ENCODE measurements at regions not wholly inside any gene's neighbourhood (a gene's known extent, or its start where the extent isn't known, plus 50 kb on each side); places are given as distances from the start of the nearest gene placed in this dataset.

GRCh38 chr11:59302991-59303390 lies 55.7 kb upstream of the OR5AN1 start:
- DNase-seq (ENCODE audit: low read depth) = no peak
- no peak for TF ChIP-seq CTCF (conservative IDR thresholded peaks at IDR 0.05; ENCODE audit: low read depth, low read length)
- no peak overlapping the region for H3K4me3 ChIP-seq (ENCODE audit: low read length)

- no peak for TF ChIP-seq CTCF (conservative IDR thresholded peaks at IDR 0.05; ENCODE audit: low read depth, low read length)
- no peak overlapping the region for H3K4me3 ChIP-seq (ENCODE audit: low read length)
- no peak for DNase-seq (ENCODE audit: low read depth)
Observed at GRCh38 chr11:59295435-59295834, 63.3 kb upstream of the OR5AN1 start.

GRCh38 chr11:59292611-59293010 lies 66.1 kb upstream of the OR5AN1 start:
- no peak overlapping the region for H3K4me3 ChIP-seq (ENCODE audit: low read length)
- TF ChIP-seq CTCF (conservative IDR thresholded peaks at IDR 0.05; ENCODE audit: low read depth, low read length) = no peak
- no peak for DNase-seq (ENCODE audit: low read depth)

- no peak for TF ChIP-seq CTCF (conservative IDR thresholded peaks at IDR 0.05; ENCODE audit: low read depth, low read length)
- DNase-seq (ENCODE audit: low read depth) = no peak
- H3K4me3 ChIP-seq (ENCODE audit: low read length) = no peak overlapping the region
Observed at GRCh38 chr11:59291228-59291627, 67.5 kb upstream of the OR5AN1 start.

DNA sequence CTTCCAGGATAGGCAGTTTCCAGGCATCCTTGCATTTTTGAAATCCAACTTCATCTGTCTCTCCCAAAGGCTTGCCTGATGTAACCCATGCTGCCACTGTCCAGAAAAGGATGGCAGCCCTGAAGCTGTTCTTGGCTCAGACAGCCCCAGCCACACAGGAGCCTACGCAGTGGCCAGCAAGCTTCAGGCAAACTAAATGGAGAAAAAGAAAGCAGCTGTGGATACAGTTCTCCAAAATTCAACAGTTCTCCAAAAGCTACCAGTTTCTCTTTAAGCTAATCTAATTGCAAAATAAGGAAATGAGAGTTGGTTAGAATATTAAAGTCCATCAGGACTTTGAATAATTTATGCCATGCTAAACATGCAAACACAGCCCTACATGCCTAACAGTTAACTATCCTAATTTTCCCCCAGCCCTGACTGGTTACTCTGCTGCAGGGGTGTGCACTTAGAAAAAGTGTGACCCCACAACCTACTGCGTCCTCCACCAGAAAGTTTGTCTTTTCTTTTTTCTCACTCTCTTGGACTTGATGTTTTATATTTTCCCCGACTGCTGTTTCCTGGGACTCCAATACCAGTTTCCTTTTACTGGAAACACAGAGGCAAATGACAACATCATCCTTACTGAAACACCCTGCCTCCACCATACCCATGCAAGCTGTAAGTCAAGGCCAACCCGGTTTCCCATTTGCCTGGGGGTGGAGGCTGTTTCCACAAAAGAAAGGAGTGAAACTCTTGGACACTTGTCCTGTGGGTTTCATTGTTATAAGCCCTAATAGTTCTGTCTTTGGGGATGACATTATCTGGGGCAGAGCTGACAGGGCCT lies 69.1 kb upstream of the OR5AN1 start:
- no peak for TF ChIP-seq CTCF (conservative IDR thresholded peaks at IDR 0.05; ENCODE audit: low read depth, low read length)
- no peak overlapping the region for H3K4me3 ChIP-seq (ENCODE audit: low read length)
- no peak for DNase-seq (ENCODE audit: low read depth)

- H3K4me3 ChIP-seq (ENCODE audit: low read length) = no peak overlapping the region
- DNase-seq (ENCODE audit: low read depth) = no peak
- no peak for TF ChIP-seq CTCF (conservative IDR thresholded peaks at IDR 0.05; ENCODE audit: low read depth, low read length)
Observed at GRCh38 chr11:59285716-59286260, 72.9 kb upstream of the OR5AN1 start.

DNA sequence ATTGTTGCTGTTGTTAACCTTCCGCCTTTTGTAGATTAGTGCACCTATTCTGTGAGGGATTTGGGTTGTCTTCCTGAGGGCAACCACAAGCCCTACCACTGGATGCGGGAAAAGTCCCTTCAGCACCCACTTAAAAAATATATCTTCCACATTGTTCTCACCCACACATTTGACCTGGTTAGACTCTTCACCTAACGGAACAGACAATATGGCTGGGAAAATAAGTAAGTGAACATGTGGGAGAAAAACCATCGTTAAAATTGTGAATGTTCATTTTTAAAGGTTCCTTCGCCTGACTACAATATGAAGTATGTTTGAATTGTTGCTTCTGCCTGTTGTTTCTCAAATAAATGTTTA lies 72.0 kb upstream of the MPEG1 start:
- DNase-seq (ENCODE audit: low read depth) = no peak
- no peak for TF ChIP-seq CTCF (conservative IDR thresholded peaks at IDR 0.05; ENCODE audit: low read depth, low read length)
- H3K4me3 ChIP-seq (ENCODE audit: low read length) = no peak overlapping the region

All from retinal pigment epithelial cell (primary cell).